Body of pancreas (tissue), 4 donors: ENCODE measurements at regions not wholly inside any gene's neighbourhood (a gene's known extent, or its start where the extent isn't known, plus 50 kb on each side); places are given as distances from the start of the nearest gene placed in this dataset. TPM values are rescaled to one million over a fixed set of nuclear protein-coding genes. Genes with fewer than 3 reads are reported as not detected.
"Not testable (repeated sequence)": the region's sequence is repeated elsewhere in the genome, so short reads cannot be mapped to it uniquely, and the experiment has no call there.

Source experiments
- ATAC-seq: fragments of 150-250 bp; one replicate; pipeline ENCODE4 v1.9.1; 2016
- DNase-seq, 4 donors: peaks; one replicate each; pipeline ENCODE4 v3.0.0-alpha.2; 2019
- H3K27ac ChIP-seq, 4 donors: fragments of 200-600 bp; sonication (generic); 1 replicate in 3 of 4; 2 replicates in 1 of 4; pipeline versions ENCODE4 v1.5.1 to v1.6.1; 2016 to 2019; ENCODE audit warnings: mild to moderate bottlenecking in 1 of 4, mixed read lengths in 1 of 4, moderate library complexity in 1 of 4
- H3K27me3 ChIP-seq, 2 donors: fragments of 200-600 bp; sonication (generic); one replicate each; pipeline ENCODE4 v1.6.0; 2016; ENCODE audit warnings: mild to moderate bottlenecking in 1 of 2
- H3K36me3 ChIP-seq, 2 donors: fragments of 200-600 bp; sonication (generic); replicated peaks in 1 of 2; 2 replicates each; pipeline ENCODE4 v1.5.1; 2016; ENCODE audit warnings: low read depth in 2 of 2; ENCODE audit not compliant: insufficient read depth in 1 of 2
- H3K4me1 ChIP-seq: fragments of 200-600 bp; sonication (generic); one replicate; pipeline ENCODE4 v1.6.0; 2016
- H3K4me3 ChIP-seq, 2 donors: fragments of 200-600 bp; sonication (generic); 1 replicate in 1 of 2; 2 replicates in 1 of 2; pipeline ENCODE4 v1.5.1; 2016 to 2019
- H3K9me3 ChIP-seq, 3 donors: fragments of 200-600 bp; sonication (generic); 1 replicate in 2 of 3; 2 replicates in 1 of 3; pipeline ENCODE4 v1.5.1; 2016
- POLR2A ChIP-seq, 3 donors: fragments of 450-650 bp; IDR thresholded peaks; one replicate each; pipeline ENCODE4 v1.6.1; 2016; ENCODE audit warnings: antibody characterized with exemption in 3 of 3, mild to moderate bottlenecking in 2 of 3
- whole genome bisulfite sequencing, 2 donors: methylation state at CpG; one replicate each; pipeline ENCODE4 v1.1.5; 2017; 5-methylcytosine and 5-hydroxymethylcytosine counted together
- intact Hi-C: fragments of 100-400 bp; cut with DNase I; formaldehyde crosslinking; loops from one replicate; pipeline ENCODE4 v1.15.1; 2023
- small RNA-seq: library from RNA; depleted of rRNA; stranded (forward); fragments of <200 nt; gene quantifications from one replicate; pipeline ENCODE3, GENCODE V24; 2016
- TF ChIP-seq, protein P1 (sequence below), 7 experiments: fragments of 450-650 bp in 4 of 7; fragments of 200-600 bp in 3 of 7; sonication (generic) in 3 of 7; IDR thresholded peaks; one replicate each; pipeline ENCODE4 v1.5.1; 2016 to 2019; ENCODE audit warnings: antibody characterized with exemption in 7 of 7

DNA sequence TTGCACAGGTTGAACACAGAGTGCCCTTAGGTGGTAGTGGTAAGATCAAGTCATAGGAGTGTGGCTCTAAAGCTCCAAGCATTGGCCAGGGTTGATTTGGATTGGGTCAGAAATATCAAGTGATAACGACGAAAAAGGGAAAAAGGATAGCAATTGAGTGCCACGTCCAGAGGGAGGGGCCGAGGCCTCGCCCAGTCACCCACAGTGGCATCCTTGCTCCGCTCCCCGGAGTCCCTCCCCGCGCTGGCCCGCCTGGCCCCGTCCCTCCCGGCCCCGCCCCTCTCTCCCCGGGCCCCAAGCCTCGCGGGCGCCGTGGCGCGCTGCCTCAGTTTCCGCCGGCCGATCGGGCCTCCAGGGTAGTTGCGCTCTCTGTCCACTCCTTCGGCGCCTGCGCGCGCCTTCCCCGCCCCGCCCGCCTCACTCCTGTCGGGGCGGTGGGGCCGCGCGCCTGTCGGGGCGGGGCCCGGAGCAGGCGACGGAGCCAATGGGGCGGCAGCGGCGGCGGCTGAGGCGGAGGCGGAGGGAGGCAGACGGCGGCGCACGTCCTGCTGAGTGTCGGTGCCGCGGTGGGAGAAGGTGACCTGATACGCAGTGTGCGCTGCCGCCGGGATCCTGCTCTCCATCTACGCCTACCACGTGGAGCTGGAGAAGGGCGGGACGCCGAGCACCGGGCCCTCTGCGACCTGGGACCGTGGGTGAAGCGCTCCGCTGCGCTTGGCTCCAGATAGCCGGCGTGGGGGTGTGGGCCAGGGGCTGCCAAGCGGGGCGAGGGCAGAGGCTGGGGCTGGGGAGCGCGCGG is 209.1 kb upstream of the ZNF722 start:
- intact Hi-C loops = no loop called here

DNA sequence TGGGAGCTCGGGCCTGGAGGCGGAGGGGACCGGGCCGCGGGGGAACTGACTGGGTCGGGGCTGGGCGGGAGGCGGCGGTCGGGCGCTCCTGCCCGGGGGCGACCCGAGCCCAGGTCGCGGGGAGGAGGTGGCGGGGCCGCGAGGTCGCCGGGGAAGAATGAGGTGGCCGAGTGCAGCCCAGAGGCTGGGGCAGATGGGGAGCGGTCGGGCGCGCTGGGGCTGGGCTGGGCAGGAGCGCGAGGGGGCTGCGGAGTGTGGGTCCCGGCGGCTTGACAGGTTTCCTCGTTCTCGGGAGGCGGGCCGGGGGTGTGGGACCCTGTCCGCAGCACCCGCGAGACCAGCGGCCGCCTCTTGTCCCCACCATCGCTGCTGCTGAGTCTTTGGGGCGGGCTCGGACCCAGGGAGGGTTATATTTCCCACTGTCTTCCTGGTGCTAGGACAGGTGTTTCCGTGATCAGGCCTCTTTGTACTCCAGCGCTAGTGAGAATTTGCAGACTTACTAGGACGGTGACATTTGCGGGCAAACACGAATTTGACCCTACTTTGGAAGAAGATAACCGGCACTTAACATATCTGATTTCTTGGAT is 208.4 kb upstream of the ZNF722 start:
- not testable (repeated sequence) for H3K4me3 ChIP-seq, H3K27ac ChIP-seq, DNase-seq

More for the DNA sequence above, 209.1 kb upstream of the ZNF722 start:
- TF ChIP-seq, protein P1, sequence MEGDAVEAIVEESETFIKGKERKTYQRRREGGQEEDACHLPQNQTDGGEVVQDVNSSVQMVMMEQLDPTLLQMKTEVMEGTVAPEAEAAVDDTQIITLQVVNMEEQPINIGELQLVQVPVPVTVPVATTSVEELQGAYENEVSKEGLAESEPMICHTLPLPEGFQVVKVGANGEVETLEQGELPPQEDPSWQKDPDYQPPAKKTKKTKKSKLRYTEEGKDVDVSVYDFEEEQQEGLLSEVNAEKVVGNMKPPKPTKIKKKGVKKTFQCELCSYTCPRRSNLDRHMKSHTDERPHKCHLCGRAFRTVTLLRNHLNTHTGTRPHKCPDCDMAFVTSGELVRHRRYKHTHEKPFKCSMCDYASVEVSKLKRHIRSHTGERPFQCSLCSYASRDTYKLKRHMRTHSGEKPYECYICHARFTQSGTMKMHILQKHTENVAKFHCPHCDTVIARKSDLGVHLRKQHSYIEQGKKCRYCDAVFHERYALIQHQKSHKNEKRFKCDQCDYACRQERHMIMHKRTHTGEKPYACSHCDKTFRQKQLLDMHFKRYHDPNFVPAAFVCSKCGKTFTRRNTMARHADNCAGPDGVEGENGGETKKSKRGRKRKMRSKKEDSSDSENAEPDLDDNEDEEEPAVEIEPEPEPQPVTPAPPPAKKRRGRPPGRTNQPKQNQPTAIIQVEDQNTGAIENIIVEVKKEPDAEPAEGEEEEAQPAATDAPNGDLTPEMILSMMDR (IDR thresholded peaks at IDR 0.05) = no peak
- no peak for TF ChIP-seq POLR2A (IDR thresholded peaks at IDR 0.05)
- Histone ChIP-seq H3K27me3 (no peaks in the 10 kb centered on the region), H3K36me3 (no peaks in the 10 kb centered on the region), H3K4me1 (no peaks in the 10 kb centered on the region), H3K9me3 (peaks cover 0 to 5% (median 0%) of the 10 kb centered on the region in 3 donors), H3K4me3 (no peak overlapping the region), H3K27ac (no peak overlapping the region)
- whole genome bisulfite sequencing, 2 donors = 16 to 49% methylated on average over 12 to 50 of the region's 78 CpGs
- peak in 2 of 4 donors; percentile 14 for DNase-seq
- ATAC-seq = no peak

More for the DNA sequence above, 208.4 kb upstream of the ZNF722 start:
- WGBS, 2 donors = 11 to 15% methylated on average over 3 to 32 of the region's 49 CpGs
- H3K9me3 ChIP-seq, intact Hi-C loops, ATAC-seq, H3K36me3 ChIP-seq, H3K27me3 ChIP-seq, H3K4me1 ChIP-seq: not testable (repeated sequence)

Small RNA genes lying in the stretch of these regions (small RNA-seq; reads per million reads assigned to genes)
- not detected for gene AC079355.2
